ENCODE measurements at regions not wholly inside any gene's neighbourhood (a gene's known extent, or its start where the extent isn't known, plus 50 kb on each side); places are given as distances from the start of the nearest gene placed in this dataset.

GRCh38 chr5:169404223-169404622, 103.3 kb upstream of the SLIT3 start:
- TF ChIP-seq POLR2A (IDR thresholded peaks at IDR 0.05) (no peak), CTCF (IDR thresholded peaks at IDR 0.05) (no peak)

GRCh38 chr5:169398515-169398914, 97.6 kb upstream of the SLIT3 start:
- no peaks in the 10 kb centered on the region for H3K36me3 ChIP-seq
- H3K27me3 ChIP-seq, result no peaks in the 10 kb centered on the region
- H3K4me1 ChIP-seq, result no peaks in the 10 kb centered on the region
- intact Hi-C loops (cut with DNase I), result no loop called here
- no peaks in the 10 kb centered on the region for H3K9me3 ChIP-seq
- no peak for TF ChIP-seq POLR2A (IDR thresholded peaks at IDR 0.05)
- TF ChIP-seq CTCF (IDR thresholded peaks at IDR 0.05), result no peak
- H3K27ac ChIP-seq, result no peak overlapping the region
- no peak overlapping the region for H3K4me3 ChIP-seq (replicated peaks in 1 of 3)
- WGBS, 2 donors, result 87 to 91% methylated on average over 1 of the region's 1 CpG
- DNase-seq, result no peak

More at GRCh38 chr5:169404223-169404622, 103.3 kb upstream of the SLIT3 start:
- no peaks in the 10 kb centered on the region for H3K4me1 ChIP-seq
- H3K4me3 ChIP-seq (replicated peaks in 1 of 3), result no peak overlapping the region
- H3K27me3 ChIP-seq, result no peaks in the 10 kb centered on the region
- intact Hi-C loops (cut with DNase I), result no loop called here
- DNase-seq, result no peak
- H3K27ac ChIP-seq, result no peak overlapping the region
- 77 to 83% methylated on average over 3 of the region's 3 CpGs for WGBS, 2 donors
- H3K36me3 ChIP-seq, result no peaks in the 10 kb centered on the region
- H3K9me3 ChIP-seq, result no peaks in the 10 kb centered on the region

- TF ChIP-seq POLR2A (IDR thresholded peaks at IDR 0.05), result no peak
- no peak for TF ChIP-seq CTCF (IDR thresholded peaks at IDR 0.05)
- DNase-seq, result no peak
- H3K27me3 ChIP-seq, result no peaks in the 10 kb centered on the region
- H3K36me3 ChIP-seq, result no peaks in the 10 kb centered on the region
- no peaks in the 10 kb centered on the region for H3K4me1 ChIP-seq
- WGBS, 2 donors, result 79 to 89% methylated on average over 1 of the region's 1 CpG
- intact Hi-C loops (cut with DNase I), result no loop called here
- H3K9me3 ChIP-seq, result no peaks in the 10 kb centered on the region
- H3K27ac ChIP-seq, result no peak overlapping the region
- H3K4me3 ChIP-seq (replicated peaks in 1 of 3), result no peak overlapping the region
Measured at GRCh38 chr5:169395136-169395535, 94.2 kb upstream of the SLIT3 start.

- Histone ChIP-seq H3K27me3 (no peaks in the 10 kb centered on the region), H3K4me1 (no peaks in the 10 kb centered on the region), H3K36me3 (no peaks in the 10 kb centered on the region), H3K9me3 (no peaks in the 10 kb centered on the region), H3K27ac (no peak overlapping the region), H3K4me3 (replicated peaks in 1 of 3) (no peak overlapping the region)
- intact Hi-C loops (cut with DNase I), result no loop called here
- 89 to 92% methylated on average over 4 of the region's 4 CpGs for WGBS, 2 donors
- no peak for DNase-seq
- TF ChIP-seq POLR2A (IDR thresholded peaks at IDR 0.05), result no peak
- TF ChIP-seq CTCF (IDR thresholded peaks at IDR 0.05), result no peak
Measured at GRCh38 chr5:169394371-169394770, 93.4 kb upstream of the SLIT3 start.

GRCh38 chr5:169393907-169394306, 93.0 kb upstream of the SLIT3 start:
- 77 to 79% methylated on average over 1 of the region's 1 CpG for WGBS, 2 donors
- Histone ChIP-seq H3K27me3 (no peaks in the 10 kb centered on the region), H3K36me3 (no peaks in the 10 kb centered on the region), H3K9me3 (no peaks in the 10 kb centered on the region), H3K27ac (no peak overlapping the region), H3K4me3 (replicated peaks in 1 of 3) (no peak overlapping the region), H3K4me1 (no peaks in the 10 kb centered on the region)
- TF ChIP-seq CTCF (IDR thresholded peaks at IDR 0.05) (no peak), POLR2A (IDR thresholded peaks at IDR 0.05) (no peak)
- intact Hi-C loops (cut with DNase I), result no loop called here
- no peak for DNase-seq

Data from thyroid gland (tissue), 4 donors.